Right lobe of liver (tissue), 4 donors: ENCODE measurements at regions not wholly inside any gene's neighbourhood (a gene's known extent, or its start where the extent isn't known, plus 50 kb on each side); places are given as distances from the start of the nearest gene placed in this dataset.

ENCODE experiments used
- POLR2A ChIP-seq: fragments of 450-650 bp; IDR thresholded peaks from one replicate; pipeline ENCODE4 v1.6.1; 2017; ENCODE audit warnings: antibody characterized with exemption, mild to moderate bottlenecking
- TF ChIP-seq, protein P1 (sequence below), 4 donors: fragments of 200-600 bp in 3 of 4; fragments of 450-650 bp in 1 of 4; IDR thresholded peaks; one replicate each; pipeline versions ENCODE4 v1.5.1 to v1.8.0; 2016 to 2022; ENCODE audit warnings: antibody characterized with exemption in 4 of 4, mild to moderate bottlenecking in 2 of 4
- donor health status: DM: no; HTN: no; CAD: no.
- donor health status: DM: no; HTN: no; CAD: no.
- donor health status: DM: no; HTN: yes; CAD: no.

DNA sequence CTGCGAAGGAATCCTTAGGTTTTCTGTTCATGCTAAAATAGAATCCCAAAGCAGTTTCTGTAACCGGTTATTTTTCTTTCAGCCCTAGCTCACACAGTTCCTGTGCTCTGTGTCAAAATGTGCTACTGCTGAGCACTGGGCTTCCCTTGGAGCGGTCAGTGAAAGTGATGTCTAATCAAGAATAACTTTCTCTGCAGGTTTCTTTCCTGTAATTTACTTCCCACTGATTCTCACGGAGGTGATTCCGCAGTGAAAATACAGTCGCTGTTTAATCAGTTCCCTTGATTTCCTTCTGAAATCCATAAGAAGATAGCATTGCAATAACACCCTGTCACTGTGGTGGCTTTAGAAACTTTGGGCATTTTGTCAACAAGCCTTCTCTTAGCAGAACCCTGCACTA, 112.0 kb upstream of the ISL1 start:
- TF ChIP-seq, protein P1, sequence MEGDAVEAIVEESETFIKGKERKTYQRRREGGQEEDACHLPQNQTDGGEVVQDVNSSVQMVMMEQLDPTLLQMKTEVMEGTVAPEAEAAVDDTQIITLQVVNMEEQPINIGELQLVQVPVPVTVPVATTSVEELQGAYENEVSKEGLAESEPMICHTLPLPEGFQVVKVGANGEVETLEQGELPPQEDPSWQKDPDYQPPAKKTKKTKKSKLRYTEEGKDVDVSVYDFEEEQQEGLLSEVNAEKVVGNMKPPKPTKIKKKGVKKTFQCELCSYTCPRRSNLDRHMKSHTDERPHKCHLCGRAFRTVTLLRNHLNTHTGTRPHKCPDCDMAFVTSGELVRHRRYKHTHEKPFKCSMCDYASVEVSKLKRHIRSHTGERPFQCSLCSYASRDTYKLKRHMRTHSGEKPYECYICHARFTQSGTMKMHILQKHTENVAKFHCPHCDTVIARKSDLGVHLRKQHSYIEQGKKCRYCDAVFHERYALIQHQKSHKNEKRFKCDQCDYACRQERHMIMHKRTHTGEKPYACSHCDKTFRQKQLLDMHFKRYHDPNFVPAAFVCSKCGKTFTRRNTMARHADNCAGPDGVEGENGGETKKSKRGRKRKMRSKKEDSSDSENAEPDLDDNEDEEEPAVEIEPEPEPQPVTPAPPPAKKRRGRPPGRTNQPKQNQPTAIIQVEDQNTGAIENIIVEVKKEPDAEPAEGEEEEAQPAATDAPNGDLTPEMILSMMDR (IDR thresholded peaks at IDR 0.05) = no peak
- TF ChIP-seq POLR2A = no peak
